ACC112 (cell line): ENCODE measurements at regions not wholly inside any gene's neighbourhood (a gene's known extent, or its start where the extent isn't known, plus 50 kb on each side); places are given as distances from the start of the nearest gene placed in this dataset.
"Not testable (repeated sequence)": the region's sequence is repeated elsewhere in the genome, so short reads cannot be mapped to it uniquely, and the experiment has no call there.

ENCODE experiments used
- H2AFZ ChIP-seq: fragments of 200-600 bp; sonication (generic); one replicate; pipeline ENCODE4 v1.6.0; 2017; ENCODE audit warnings: antibody characterized with exemption, low read length; ENCODE audit not compliant: unreplicated experiment
- H3K27ac ChIP-seq: fragments of 200-600 bp; sonication (generic); 2 replicates; pipeline ENCODE4 v1.5.1; 2014; ENCODE audit warnings: low read depth, mild to moderate bottlenecking, antibody characterized with exemption, low read length, moderate library complexity
- H3K27me3 ChIP-seq: fragments of 200-600 bp; sonication (generic); 2 replicates; pipeline ENCODE4 v1.6.1; 2014; ENCODE audit warnings: mild to moderate bottlenecking, antibody characterized with exemption, low read length, moderate library complexity, mixed read lengths; ENCODE audit not compliant: insufficient read depth
- H3K36me3 ChIP-seq: fragments of 200-600 bp; sonication (generic); 2 replicates; pipeline ENCODE4 v1.6.1; 2016; ENCODE audit warnings: mild to moderate bottlenecking, antibody characterized with exemption, low read length, moderate library complexity, mixed read lengths; ENCODE audit not compliant: insufficient read depth
- H3K4me1 ChIP-seq: fragments of 200-600 bp; sonication (generic); one replicate; pipeline ENCODE4 v1.6.1; 2016; ENCODE audit warnings: low read length, mixed read lengths; ENCODE audit not compliant: insufficient read depth, unreplicated experiment, control insufficient read depth
- H3K4me3 ChIP-seq: fragments of 200-600 bp; sonication (generic); 2 replicates; pipeline ENCODE4 v1.5.1; 2014; ENCODE audit warnings: mild to moderate bottlenecking, low read depth, low read length
- H3K79me2 ChIP-seq: fragments of 200-600 bp; sonication (generic); one replicate; pipeline ENCODE4 v1.6.0; 2016; ENCODE audit warnings: low read length; ENCODE audit not compliant: control insufficient read depth, unreplicated experiment, insufficient read depth

DNA sequence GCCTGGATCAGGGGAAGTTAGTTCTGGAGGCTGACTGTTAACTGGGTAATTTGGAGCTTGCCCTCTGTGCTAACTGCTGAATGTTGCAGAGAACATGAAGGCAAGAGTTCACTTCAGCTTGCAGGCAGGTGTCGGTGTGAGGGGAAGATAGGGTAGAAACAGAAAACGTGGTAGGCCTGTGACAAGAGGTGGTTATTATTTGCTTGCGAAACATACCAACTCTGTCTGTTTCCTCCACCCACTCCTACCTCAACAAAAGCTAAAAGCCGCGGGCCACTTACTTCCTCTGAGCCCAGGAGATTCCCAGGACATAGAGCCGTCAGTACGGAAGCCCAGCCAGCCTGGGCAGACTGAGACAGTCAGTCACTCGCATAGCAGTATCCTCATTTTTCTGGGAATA, 119.2 kb upstream of the ABCC4 start:
- Histone ChIP-seq H3K4me1 (no peaks in the 10 kb centered on the region), H3K36me3 (no peaks in the 10 kb centered on the region), H3K4me3 (no peak overlapping the region), H2AFZ (no peak overlapping the region), H3K79me2 (no peaks in the 10 kb centered on the region), H3K27me3 (peaks cover 15% of the 10 kb centered on the region), H3K27ac (no peak overlapping the region)

- H3K4me1 ChIP-seq: no peaks in the 10 kb centered on the region
These were observed 125.4 kb upstream of the ABCC4 start for GRCh38 chr13:95426631-95427030.

GRCh38 chr13:95430525-95430924, 122.0 kb upstream of the CLDN10 start:
- H2AFZ ChIP-seq, H3K27me3 ChIP-seq, H3K27ac ChIP-seq, H3K4me1 ChIP-seq, H3K79me2 ChIP-seq, H3K4me3 ChIP-seq, H3K36me3 ChIP-seq: not testable (repeated sequence)

More at GRCh38 chr13:95426631-95427030, 125.4 kb upstream of the ABCC4 start:
- H2AFZ ChIP-seq: no peak overlapping the region
- H3K4me3 ChIP-seq: no peak overlapping the region
- H3K27me3 ChIP-seq: no peaks in the 10 kb centered on the region
- no peaks in the 10 kb centered on the region for H3K79me2 ChIP-seq
- H3K27ac ChIP-seq: no peak overlapping the region
- no peaks in the 10 kb centered on the region for H3K36me3 ChIP-seq

DNA sequence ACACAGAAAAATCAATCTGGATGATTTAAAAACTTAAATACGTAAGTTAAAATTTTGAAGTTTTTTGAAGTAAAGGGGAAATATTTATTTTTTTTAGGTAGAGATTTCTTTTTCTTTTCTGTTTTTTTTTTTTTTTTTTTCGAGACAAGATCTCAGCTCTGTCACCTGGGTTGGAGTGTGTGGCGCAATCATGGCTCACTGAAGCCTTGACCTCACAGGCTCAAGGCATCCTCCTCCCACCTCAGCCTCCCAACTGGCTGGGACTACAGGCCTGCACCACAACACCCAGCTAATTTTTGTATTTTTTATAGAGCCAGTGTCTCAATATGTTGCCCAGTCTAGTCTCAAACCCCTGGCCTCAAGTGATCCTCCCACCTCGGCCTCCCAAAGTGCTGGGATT, 120.4 kb upstream of the CLDN10 start:
- H3K4me1 ChIP-seq: no peaks in the 10 kb centered on the region
- H3K36me3 ChIP-seq: no peaks in the 10 kb centered on the region
- no peak overlapping the region for H2AFZ ChIP-seq
- H3K27ac ChIP-seq: no peak overlapping the region
- no peaks in the 10 kb centered on the region for H3K27me3 ChIP-seq
- H3K79me2 ChIP-seq: no peaks in the 10 kb centered on the region
- no peak overlapping the region for H3K4me3 ChIP-seq

DNA sequence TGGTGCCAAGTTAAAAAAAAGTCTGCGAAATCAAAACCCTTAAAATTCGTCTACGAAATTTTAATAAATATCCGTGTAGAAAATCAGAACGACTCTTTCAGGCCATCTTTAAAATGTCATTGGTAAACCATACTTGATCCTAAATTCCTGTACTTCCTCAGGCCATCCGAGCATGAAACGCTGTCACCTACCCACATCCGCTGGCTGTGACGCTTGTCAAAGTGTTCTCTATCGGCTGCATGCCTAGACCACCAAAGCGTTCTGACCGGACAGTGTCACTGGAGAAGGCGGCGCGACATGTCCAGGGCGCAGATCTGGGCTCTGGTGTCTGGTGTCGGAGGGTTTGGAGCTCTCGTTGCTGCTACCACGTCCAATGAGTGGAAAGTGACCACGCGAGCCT, 119.0 kb upstream of the CLDN10 start:
- Histone ChIP-seq H3K4me1 (no peaks in the 10 kb centered on the region), H3K27ac (no peak overlapping the region)

DNA sequence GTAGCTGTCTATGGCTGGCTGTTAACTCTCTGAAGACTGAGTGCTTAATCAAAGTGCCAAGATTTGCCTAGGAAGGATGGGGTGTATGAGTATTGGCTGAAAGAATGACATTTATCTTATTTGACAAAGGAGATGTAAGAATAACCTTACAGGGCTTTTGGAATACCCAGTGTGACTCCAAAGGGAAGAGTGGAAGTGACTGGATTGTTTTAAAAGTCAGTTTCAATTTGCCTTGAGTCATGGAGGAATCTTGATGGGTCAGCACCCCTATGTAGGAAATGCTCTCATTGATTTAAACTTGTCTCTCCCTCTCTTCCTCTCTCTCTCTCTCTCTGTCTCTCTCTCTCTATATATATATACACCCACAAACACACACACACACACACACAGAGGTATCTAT, 118.4 kb upstream of the CLDN10 start:
- no peak overlapping the region for H3K27ac ChIP-seq
- no peak overlapping the region for H2AFZ ChIP-seq
- H3K27me3 ChIP-seq: no peaks in the 10 kb centered on the region
- no peak overlapping the region for H3K4me3 ChIP-seq
- no peaks in the 10 kb centered on the region for H3K36me3 ChIP-seq
- H3K79me2 ChIP-seq: no peaks in the 10 kb centered on the region
- H3K4me1 ChIP-seq: no peaks in the 10 kb centered on the region

More for the DNA sequence above, 119.0 kb upstream of the CLDN10 start:
- H3K4me3 ChIP-seq: no peak overlapping the region
- H2AFZ ChIP-seq: no peak overlapping the region
- H3K79me2 ChIP-seq: no peaks in the 10 kb centered on the region
- no peaks in the 10 kb centered on the region for H3K27me3 ChIP-seq
- no peaks in the 10 kb centered on the region for H3K36me3 ChIP-seq

GRCh38 chr13:95437561-95437960, 115.0 kb upstream of the CLDN10 start:
- Histone ChIP-seq H3K4me3 (no peak overlapping the region), H3K36me3 (no peaks in the 10 kb centered on the region), H3K27ac (no peak overlapping the region), H3K27me3 (peaks cover 19% of the 10 kb centered on the region), H3K79me2 (no peaks in the 10 kb centered on the region), H2AFZ (no peak overlapping the region), H3K4me1 (no peaks in the 10 kb centered on the region)

DNA sequence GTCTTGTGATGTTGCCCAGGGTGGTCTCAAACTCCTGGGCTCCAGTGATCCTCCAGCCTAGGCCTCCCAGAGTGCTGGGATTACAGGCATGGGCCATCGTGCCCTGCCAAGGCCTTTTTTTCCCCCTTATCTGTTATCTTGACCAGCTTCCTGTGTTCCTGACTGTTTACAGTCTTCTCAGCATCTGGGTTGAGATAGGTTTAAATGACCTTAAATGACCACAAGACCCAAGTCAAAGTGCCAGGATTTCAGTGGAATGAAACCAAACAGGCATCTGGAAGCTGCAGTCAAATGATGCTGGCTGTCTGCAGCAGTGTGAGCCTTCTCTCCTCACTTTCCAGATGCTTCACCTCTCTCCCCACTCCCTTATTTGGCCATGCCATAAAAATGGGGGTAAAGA, 114.2 kb upstream of the CLDN10 start:
- no peak overlapping the region for H3K27ac ChIP-seq
- H2AFZ ChIP-seq: no peak overlapping the region
- H3K36me3 ChIP-seq: no peaks in the 10 kb centered on the region
- no peaks in the 10 kb centered on the region for H3K4me1 ChIP-seq
- H3K79me2 ChIP-seq: no peaks in the 10 kb centered on the region
- H3K27me3 ChIP-seq: peaks cover 27% of the 10 kb centered on the region
- no peak overlapping the region for H3K4me3 ChIP-seq

DNA sequence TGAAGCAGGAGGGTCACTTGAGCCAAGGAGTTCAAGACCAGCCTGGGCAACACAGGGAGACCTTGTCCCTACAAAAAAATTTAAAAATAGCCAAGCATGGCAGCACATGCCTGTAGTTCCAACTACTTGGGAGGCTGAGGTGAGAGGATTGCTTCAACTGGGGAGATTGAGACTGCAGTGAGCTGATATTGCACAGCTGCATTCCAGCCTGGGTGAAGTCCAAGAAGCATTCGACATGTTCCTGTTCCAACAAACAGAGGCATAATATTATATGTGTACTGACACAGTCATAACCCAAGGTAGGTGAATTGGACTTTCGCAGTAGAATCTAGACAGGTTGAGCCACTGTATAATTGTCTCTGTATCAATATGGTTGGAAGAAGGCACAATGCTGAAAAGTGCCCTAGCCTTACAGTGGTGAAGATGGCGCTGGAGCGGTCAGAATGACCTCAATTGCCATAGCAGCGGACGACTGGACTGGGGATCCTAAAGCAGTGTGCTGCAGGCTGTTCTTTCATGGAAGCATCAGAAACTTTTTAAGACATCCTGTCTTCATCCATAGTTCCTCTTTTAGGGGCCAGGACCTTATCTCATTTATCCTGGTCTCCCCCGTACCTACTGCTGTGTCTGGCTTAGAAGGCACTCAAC, 112.0 kb upstream of the CLDN10 start:
- H3K79me2 ChIP-seq: no peaks in the 10 kb centered on the region
- H3K27me3 ChIP-seq: peaks cover 48% of the 10 kb centered on the region
- no peak overlapping the region for H3K4me3 ChIP-seq
- no peaks in the 10 kb centered on the region for H3K4me1 ChIP-seq
- no peak overlapping the region for H3K27ac ChIP-seq
- H2AFZ ChIP-seq: no peak overlapping the region
- no peaks in the 10 kb centered on the region for H3K36me3 ChIP-seq

GRCh38 chr13:95441326-95441725, 111.2 kb upstream of the CLDN10 start:
- Histone ChIP-seq H3K27ac (no peak overlapping the region), H3K4me3 (no peak overlapping the region), H2AFZ (no peak overlapping the region), H3K36me3 (no peaks in the 10 kb centered on the region), H3K4me1 (no peaks in the 10 kb centered on the region), H3K79me2 (no peaks in the 10 kb centered on the region), H3K27me3 (peaks cover 54% of the 10 kb centered on the region)

DNA sequence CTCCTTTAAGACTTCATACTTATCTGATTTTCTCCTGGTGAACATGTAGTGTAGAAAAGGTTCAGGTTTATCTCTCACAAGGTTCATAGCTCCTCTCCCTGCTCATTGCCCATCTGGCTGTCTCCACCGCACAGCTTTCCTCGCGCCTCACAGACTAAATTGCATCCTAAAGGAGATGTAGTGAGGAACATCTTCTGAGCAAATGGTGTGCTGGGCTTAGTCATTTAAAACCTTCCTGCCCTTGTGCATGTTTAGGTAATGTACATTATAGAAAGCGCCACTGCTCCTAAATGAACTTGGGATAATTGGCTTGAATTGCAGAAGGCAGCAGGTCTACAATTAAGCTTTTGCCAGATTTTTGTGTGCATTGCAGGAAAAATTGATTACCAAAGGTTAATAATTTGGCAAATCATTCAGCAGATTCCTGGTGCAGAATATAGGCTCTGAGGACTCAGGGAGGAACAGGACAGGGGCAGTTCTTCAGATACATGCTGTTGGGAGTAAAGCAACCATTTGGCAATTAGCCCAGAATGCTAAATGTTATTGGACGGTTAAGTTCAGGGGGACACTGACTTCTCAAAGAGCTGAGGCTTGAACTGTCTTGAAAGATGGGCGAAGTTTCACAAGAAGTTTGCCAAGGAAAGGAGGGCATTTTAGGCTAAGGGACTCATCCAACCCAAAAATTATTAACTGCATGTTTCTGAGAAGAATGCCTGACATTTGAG, 108.4 kb upstream of the CLDN10 start:
- H3K4me3 ChIP-seq: no peak overlapping the region
- no peaks in the 10 kb centered on the region for H3K4me1 ChIP-seq
- H3K27me3 ChIP-seq: peaks cover 69% of the 10 kb centered on the region
- no peaks in the 10 kb centered on the region for H3K36me3 ChIP-seq
- no peak overlapping the region for H3K27ac ChIP-seq
- no peaks in the 10 kb centered on the region for H3K79me2 ChIP-seq
- H2AFZ ChIP-seq: no peak overlapping the region
